Stimulated activated CD4-positive, alpha-beta T cell treated with anti-CD3 and anti-CD28 coated beads, Interleukin-12 subunit alpha, Interleukin-12 subunit beta, amount 100 ng/mL, for 48 hours (primary cell): ENCODE measurements at regions not wholly inside any gene's neighbourhood (a gene's known extent, or its start where the extent isn't known, plus 50 kb on each side); places are given as distances from the start of the nearest gene placed in this dataset.

Experiments
- DNase-seq, 3 donors: peaks; one replicate each; pipeline ENCODE4 v3.0.0-alpha.2; 2020; ENCODE audit warnings: low read depth in 2 of 3, low spot score in 1 of 3

GRCh38 chr11:112801025-112801816 is 160.0 kb upstream of the NCAM1 start:
- no peak for DNase-seq

- no peak for DNase-seq
Observed at GRCh38 chr11:112801817-112802088, 159.5 kb upstream of the NCAM1 start.

- no peak for DNase-seq
Observed at GRCh38 chr11:112805658-112806057, 155.6 kb upstream of the NCAM1 start.

GRCh38 chr11:112806256-112806655 is 155.0 kb upstream of the NCAM1 start:
- DNase-seq = no peak

GRCh38 chr11:112806876-112807275 is 154.3 kb upstream of the NCAM1 start:
- no peak for DNase-seq

- DNase-seq = no peak
Observed at GRCh38 chr11:112809429-112809828, 151.8 kb upstream of the NCAM1 start.

GRCh38 chr11:112810951-112811350 is 150.3 kb upstream of the NCAM1 start:
- DNase-seq = no peak

- no peak for DNase-seq
Observed at GRCh38 chr11:112811783-112812182, 149.4 kb upstream of the NCAM1 start.

- DNase-seq = no peak
Observed at GRCh38 chr11:112812729-112813128, 148.5 kb upstream of the NCAM1 start.

GRCh38 chr11:112814168-112814567 is 147.1 kb upstream of the NCAM1 start:
- no peak for DNase-seq

GRCh38 chr11:112817376-112817775 is 143.8 kb upstream of the NCAM1 start:
- no peak for DNase-seq

GRCh38 chr11:112822478-112823274 is 138.5 kb upstream of the NCAM1 start:
- DNase-seq = no peak

- DNase-seq = no peak
Observed at GRCh38 chr11:112826026-112826425, 135.2 kb upstream of the NCAM1 start.

GRCh38 chr11:112826788-112827187 is 134.4 kb upstream of the NCAM1 start:
- DNase-seq = no peak

- DNase-seq = no peak
Observed at GRCh38 chr11:112828421-112828820, 132.8 kb upstream of the NCAM1 start.

GRCh38 chr11:112829971-112830654 is 131.1 kb upstream of the NCAM1 start:
- DNase-seq = no peak

GRCh38 chr11:112831041-112831440 is 130.2 kb upstream of the NCAM1 start:
- DNase-seq = no peak

GRCh38 chr11:112831969-112832766 is 129.1 kb upstream of the NCAM1 start:
- DNase-seq = no peak

GRCh38 chr11:112834277-112834755 is 126.9 kb upstream of the NCAM1 start:
- DNase-seq = no peak

- no peak for DNase-seq
Observed at GRCh38 chr11:112835591-112836255, 125.5 kb upstream of the NCAM1 start.

- DNase-seq = no peak
Observed at GRCh38 chr11:112836256-112836602, 125.0 kb upstream of the NCAM1 start.
